ENCODE measurements at regions not wholly inside any gene's neighbourhood (a gene's known extent, or its start where the extent isn't known, plus 50 kb on each side); places are given as distances from the start of the nearest gene placed in this dataset.

DNA sequence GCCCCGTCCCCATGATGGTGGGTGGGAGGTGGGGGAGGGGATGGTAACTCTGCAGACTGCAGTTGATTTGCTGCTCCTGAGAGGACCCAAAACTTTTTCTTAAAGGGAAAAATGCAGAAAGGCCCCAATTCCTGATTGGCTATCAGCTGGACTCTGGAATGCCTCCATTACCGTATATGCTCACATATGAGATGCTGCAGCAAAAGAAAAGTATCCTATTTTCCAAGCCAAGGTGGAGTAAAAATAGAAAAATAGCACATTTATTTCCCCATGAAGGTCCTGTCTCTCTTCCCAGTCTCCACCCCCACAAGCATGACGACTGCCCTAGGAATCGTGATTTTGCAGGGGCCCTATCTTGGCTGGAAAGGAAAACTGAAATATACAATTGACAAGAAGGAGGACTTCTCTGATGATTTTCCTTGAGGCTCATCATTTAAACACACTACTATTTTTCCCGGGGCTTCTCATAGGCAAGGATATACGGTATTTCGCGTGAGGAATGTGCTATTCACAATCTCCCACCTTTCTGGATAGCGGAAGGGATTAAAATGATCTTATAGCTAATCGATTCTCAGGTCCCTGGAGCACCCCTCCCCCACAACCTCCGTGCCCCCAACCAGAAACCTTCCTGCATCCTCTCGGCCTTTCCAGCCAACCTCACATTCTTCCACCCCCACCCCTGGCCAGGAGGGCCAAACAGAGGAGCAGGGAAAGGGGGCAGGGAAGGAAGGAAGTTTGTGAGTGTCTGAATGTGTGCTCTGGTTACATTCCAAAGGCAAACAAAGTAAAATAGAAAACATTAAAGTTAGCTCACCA lies 138.9 kb upstream of the CCND2 start:
- DNase-seq = peak; percentile 29

GRCh38 chr12:4133636-4134447 lies 139.7 kb upstream of the CCND2 start:
- no peak for DNase-seq

- no peak for DNase-seq
These were observed 140.5 kb upstream of the CCND2 start for GRCh38 chr12:4133029-4133428.

- no peak for DNase-seq
These were observed 152.0 kb upstream of the CCND2 start for GRCh38 chr12:4121506-4122020.

- DNase-seq = no peak
These were observed 153.1 kb upstream of the CCND2 start for GRCh38 chr12:4120316-4120917.

GRCh38 chr12:4119157-4119761 lies 154.3 kb upstream of the CCND2 start:
- no peak for DNase-seq

- no peak for DNase-seq
These were observed 154.9 kb upstream of the CCND2 start for GRCh38 chr12:4118601-4119156.

- DNase-seq = no peak
These were observed 155.5 kb upstream of the CCND2 start for GRCh38 chr12:4118017-4118510.

GRCh38 chr12:4117386-4118016 lies 156.1 kb upstream of the CCND2 start:
- DNase-seq = no peak

DNA sequence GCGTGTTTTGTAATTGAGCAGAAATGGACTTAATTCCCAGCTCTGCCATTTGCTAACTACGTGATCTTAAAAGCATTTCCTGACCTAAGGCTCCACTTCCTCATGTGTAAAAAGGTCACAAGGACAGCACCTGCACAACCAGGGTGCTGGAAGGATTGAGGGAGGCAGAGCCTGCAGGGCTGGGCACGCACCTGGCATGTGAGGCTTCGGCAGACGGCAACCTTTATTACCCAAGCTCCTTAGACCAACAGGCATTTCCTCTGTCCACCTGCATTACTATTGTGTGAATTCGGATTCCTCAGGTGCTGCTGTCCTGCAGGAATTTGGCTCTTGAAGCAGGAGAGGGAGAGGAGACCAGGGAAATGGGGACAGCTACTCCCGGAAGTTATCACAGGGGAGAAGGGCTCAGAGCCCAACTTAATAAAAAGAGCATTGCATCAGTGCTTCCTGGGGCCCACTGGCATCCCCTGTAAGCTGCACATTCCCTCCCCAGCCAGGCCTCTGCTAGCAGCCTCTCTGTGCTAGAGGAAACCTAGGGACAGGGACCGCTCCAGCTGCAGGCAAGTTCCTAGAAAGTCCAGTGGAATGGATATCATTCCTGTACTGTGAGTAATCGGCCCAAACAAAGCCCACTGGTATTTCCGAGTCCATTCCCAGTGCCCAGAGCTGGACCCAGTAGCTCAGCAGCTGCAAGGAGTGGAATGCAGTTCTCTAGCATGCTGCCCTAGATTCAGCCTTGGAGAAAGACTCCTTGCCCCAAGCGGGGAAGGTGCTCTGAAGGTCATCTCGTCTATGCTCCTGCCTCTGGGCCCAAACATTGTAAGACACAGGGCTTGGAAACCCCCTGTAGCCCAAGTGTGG lies 157.1 kb upstream of the CCND2 start:
- DNase-seq = no peak

DNA sequence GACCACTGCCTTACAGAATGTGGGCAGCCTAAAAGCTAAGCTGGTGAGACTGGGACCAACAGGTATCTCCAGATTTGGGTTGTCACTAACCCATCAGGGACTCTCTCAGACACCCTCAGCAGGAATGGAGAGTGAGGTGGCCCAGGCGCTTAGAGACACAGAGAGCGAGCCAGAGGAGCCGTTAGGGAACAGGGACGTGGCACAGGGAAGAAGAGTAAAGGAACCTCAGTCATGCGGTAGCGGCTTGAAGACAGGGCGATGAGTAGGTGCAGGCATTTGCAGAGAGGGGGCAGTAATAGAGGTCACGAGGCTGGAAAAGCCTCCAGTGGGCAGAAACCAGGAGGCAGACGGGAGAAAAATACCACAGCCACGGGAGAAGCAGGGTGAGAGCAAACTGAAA lies 158.0 kb upstream of the CCND2 start:
- no peak for DNase-seq

GRCh38 chr12:4114986-4115385 lies 158.6 kb upstream of the CCND2 start:
- DNase-seq = no peak

GRCh38 chr12:4112734-4113325 lies 160.7 kb upstream of the CCND2 start:
- no peak for DNase-seq

DNA sequence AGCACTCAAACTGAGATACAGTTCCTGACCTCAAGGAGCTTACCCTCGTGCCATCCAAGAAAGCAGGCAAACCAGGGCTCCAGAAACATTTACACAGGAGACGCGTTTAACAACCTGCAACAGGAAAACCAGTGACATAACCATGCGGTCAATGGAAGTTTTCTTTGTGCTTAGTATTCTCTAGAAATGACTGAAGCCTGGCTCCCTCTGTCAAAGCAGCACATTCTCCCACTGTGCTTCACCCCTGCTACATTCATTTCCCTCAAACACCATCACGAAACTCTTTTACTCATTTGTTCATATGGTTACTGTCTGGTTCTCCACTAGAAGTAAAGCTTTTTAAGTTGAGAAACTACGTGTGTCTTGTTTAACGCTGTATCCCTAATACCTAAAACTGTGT lies 161.3 kb upstream of the CCND2 start:
- DNase-seq = no peak

- no peak for DNase-seq
These were observed 162.6 kb upstream of the CCND2 start for GRCh38 chr12:4111010-4111409.

DNA sequence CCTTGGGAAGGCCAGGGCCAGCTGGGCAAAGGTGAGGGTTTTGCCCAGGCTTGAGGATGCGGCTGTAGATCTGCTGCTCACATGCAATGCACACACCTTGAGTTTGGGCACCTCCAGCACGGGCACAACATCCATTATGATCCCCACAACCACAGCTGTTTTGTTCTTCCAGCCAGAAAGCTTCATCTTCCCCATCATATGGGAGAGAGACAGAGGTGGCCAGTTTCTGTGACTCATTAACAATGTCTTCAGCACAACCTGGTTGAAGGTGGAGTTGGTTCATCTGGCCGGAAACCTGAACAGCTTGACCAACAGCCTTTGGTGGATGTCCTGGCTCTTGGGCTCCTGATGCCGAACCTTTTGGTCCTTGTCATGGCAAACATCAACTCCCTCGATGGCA lies 163.7 kb upstream of the CCND2 start:
- no peak for DNase-seq

- no peak for DNase-seq
These were observed 164.7 kb upstream of the CCND2 start for GRCh38 chr12:4108803-4109345.

DNA sequence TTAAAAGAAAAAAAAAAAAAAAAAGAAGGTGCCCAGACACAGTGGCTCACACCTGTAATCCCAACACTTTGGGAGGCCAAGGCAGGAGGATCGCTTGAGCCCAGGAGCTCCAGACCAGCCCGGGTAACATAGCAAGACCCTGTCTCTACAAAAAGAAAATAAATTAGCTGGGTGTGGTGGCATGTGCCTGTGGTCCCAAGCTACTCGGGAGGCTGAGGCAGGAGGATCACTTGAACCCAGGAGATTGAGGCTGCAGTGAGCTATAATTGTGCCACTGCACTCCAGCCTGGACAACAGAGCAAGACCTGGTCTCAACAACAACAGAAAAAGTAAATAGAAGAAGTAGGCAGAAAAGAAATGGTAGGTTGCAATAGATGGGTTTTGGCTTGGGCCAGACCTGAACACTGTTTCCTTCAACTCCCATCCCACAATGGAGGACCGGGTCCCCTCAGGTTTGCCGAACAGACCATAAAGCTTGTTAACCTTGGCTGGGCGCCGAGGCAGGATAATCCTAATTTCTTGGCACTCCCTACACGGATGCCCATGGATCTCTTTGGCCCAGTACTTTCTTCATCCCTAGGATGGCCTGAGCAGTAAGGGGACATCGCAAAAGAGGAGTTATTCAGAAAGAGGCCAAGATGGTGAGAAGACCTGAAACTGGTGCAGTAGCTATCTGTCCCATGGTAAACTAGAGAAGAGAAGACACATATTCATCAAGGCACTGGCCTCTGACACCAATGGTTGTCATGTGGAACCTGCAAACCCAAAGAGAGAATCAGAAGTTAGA lies 165.5 kb upstream of the CCND2 start:
- no peak for DNase-seq

GRCh38 chr12:4107436-4107878 lies 166.1 kb upstream of the CCND2 start:
- DNase-seq = peak; percentile 48

Measured in renal pelvis (tissue), 1 donor.